HEK293T (cell line): ENCODE measurements at regions not wholly inside any gene's neighbourhood (a gene's known extent, or its start where the extent isn't known, plus 50 kb on each side); places are given as distances from the start of the nearest gene placed in this dataset.

Source experiments
- ARNT ChIP-seq: fragments of 450-650 bp; IDR thresholded peaks from 2 replicates; pipeline ENCODE4 v1.6.1; 2017; ENCODE audit warnings: mild to moderate bottlenecking
- CTBP1 ChIP-seq: fragments of 450-650 bp; IDR thresholded peaks from 2 replicates; pipeline ENCODE4 v1.6.1; 2016; ENCODE audit warnings: borderline replicate concordance
- ELF4 ChIP-seq: fragments of 450-650 bp; IDR thresholded peaks from 2 replicates; pipeline ENCODE4 v1.6.1; 2017; ENCODE audit warnings: antibody characterized with exemption
- FOXA1 ChIP-seq: fragments of 450-650 bp; IDR thresholded peaks from 2 replicates; pipeline ENCODE4 v1.6.1; 2016; ENCODE audit warnings: mild to moderate bottlenecking
- FOXK2 ChIP-seq: fragments of 450-650 bp; IDR thresholded peaks from 2 replicates; pipeline ENCODE4 v1.6.1; 2016; ENCODE audit warnings: mild to moderate bottlenecking
- FOXM1 ChIP-seq: fragments of 450-650 bp; IDR thresholded peaks from 2 replicates; pipeline ENCODE4 v1.6.1; 2017; ENCODE audit warnings: mild to moderate bottlenecking, borderline replicate concordance
- HDGF ChIP-seq: fragments of 450-650 bp; IDR thresholded peaks from 2 replicates; pipeline ENCODE4 v1.6.1; 2017; ENCODE audit warnings: antibody characterized with exemption, borderline replicate concordance
- L3MBTL2 ChIP-seq: fragments of 450-650 bp; conservative IDR thresholded peaks from 2 replicates; pipeline ENCODE4 v1.6.1; 2016; ENCODE audit warnings: mild to moderate bottlenecking
- LEF1 ChIP-seq: fragments of 450-650 bp; IDR thresholded peaks from 2 replicates; pipeline ENCODE4 v1.6.1; 2017; ENCODE audit warnings: mild to moderate bottlenecking, borderline replicate concordance
- NFRKB ChIP-seq: fragments of 450-650 bp; IDR thresholded peaks from 2 replicates; pipeline ENCODE4 v1.6.1; 2016; ENCODE audit warnings: mild to moderate bottlenecking, moderate library complexity
- SP1 ChIP-seq: fragments of 450-650 bp; IDR thresholded peaks from 2 replicates; pipeline ENCODE4 v1.6.1; 2017
- SUZ12 ChIP-seq: fragments of 450-650 bp; IDR thresholded peaks from 2 replicates; pipeline ENCODE4 v1.6.1; 2016; ENCODE audit warnings: mild to moderate bottlenecking
- ZNF384 ChIP-seq: fragments of 450-650 bp; IDR thresholded peaks from 2 replicates; pipeline ENCODE4 v1.6.1; 2016

DNA sequence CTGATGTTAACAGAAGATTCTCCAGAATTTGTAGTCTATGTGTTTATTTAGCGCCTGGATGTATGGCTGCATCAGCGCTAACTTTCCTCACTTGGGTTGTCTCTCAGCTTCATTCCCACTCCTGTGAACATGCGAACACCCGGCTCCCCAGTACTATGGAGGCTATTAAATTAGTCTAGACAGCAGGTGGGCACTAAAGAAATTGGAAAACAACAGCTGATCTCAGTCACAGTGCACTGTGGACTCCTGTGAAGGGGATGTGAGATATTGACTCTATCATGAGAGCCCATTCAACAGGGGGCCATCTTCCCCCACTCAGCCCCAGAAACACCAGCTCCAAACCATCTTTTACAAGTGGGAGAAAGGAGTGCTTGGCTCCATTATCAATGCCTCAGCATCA is 471.0 kb downstream of the KDM4C start:
- TF ChIP-seq SP1: no peak
- TF ChIP-seq FOXK2: no peak
- no peak for TF ChIP-seq L3MBTL2
- TF ChIP-seq FOXM1: no peak
- TF ChIP-seq NFRKB: no peak
- TF ChIP-seq CTBP1: no peak
- TF ChIP-seq ARNT: no peak
- no peak for TF ChIP-seq SUZ12
- no peak for TF ChIP-seq LEF1
- no peak for TF ChIP-seq ZNF384
- TF ChIP-seq FOXA1: no peak
- TF ChIP-seq HDGF: no peak
- no peak for TF ChIP-seq ELF4
